ENCODE measurements at regions not wholly inside any gene's neighbourhood (a gene's known extent, or its start where the extent isn't known, plus 50 kb on each side); places are given as distances from the start of the nearest gene placed in this dataset.

GRCh38 chr2:16330982-16331381 is 334.7 kb downstream of the CYRIA start:
- no peak for ATAC-seq
- no peak for DNase-seq (ENCODE audit: low spot score)

DNA sequence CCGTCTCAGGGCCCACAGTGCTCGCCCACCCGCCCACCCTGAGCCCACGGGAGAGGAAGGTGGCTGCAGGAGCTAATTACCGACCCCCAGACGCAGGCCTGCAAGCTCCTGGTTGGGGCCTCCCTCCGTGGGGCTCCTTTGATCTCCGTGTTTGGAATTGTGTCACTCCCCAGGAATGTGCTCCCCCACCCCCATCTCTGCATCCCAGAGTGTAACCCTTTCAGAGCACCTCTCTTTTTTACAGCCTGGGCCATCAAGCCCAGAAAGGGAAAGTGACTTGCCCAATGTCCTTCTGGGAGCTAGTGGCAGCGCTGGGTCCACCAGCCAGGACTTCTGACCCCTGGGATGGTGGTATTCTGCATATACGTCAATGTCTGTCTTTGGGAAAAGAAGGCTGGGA is 335.1 kb downstream of the CYRIA start:
- DNase-seq (ENCODE audit: low spot score), result no peak
- intact Hi-C loops (cut with DNase I), result no loop called here

More at GRCh38 chr2:16330982-16331381, 334.7 kb downstream of the CYRIA start:
- intact Hi-C loops (cut with DNase I), result no loop called here

GRCh38 chr2:16330012-16330411 is 335.6 kb downstream of the CYRIA start:
- ATAC-seq (no peak), DNase-seq (ENCODE audit: low spot score) (no peak)
- intact Hi-C loops (cut with DNase I), result no loop called here

More for the DNA sequence above, 335.1 kb downstream of the CYRIA start:
- no peak for ATAC-seq

DNA sequence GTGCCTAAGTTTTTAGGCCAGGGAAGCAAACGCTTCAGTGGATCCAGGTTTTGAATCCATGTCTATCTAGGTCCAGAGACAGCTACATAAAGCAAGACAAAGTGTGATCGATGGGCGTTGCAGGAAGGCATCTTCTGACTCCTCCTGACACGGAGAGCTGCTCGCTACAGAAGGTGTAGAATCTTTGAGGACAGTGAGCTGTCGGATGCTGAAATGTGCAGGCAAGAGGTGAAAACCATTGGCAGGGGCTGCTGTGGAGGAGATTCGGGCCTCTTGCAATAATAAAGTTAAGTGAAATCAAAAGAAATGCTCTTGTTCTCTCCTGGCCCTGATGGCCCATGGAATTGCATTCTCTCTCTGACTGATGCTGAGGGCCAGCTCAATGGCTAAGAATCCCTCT is 336.2 kb downstream of the CYRIA start:
- ATAC-seq (no peak), DNase-seq (ENCODE audit: low spot score) (no peak)
- intact Hi-C loops (cut with DNase I), result no loop called here

GRCh38 chr2:16328521-16329190 is 337.0 kb downstream of the CYRIA start:
- DNase-seq (ENCODE audit: low spot score) (no peak), ATAC-seq (no peak)
- intact Hi-C loops (cut with DNase I), result no loop called here

GRCh38 chr2:16327326-16327725 is 338.3 kb downstream of the CYRIA start:
- ATAC-seq, result no peak
- intact Hi-C loops (cut with DNase I), result no loop called here
- DNase-seq (ENCODE audit: low spot score), result no peak

DNA sequence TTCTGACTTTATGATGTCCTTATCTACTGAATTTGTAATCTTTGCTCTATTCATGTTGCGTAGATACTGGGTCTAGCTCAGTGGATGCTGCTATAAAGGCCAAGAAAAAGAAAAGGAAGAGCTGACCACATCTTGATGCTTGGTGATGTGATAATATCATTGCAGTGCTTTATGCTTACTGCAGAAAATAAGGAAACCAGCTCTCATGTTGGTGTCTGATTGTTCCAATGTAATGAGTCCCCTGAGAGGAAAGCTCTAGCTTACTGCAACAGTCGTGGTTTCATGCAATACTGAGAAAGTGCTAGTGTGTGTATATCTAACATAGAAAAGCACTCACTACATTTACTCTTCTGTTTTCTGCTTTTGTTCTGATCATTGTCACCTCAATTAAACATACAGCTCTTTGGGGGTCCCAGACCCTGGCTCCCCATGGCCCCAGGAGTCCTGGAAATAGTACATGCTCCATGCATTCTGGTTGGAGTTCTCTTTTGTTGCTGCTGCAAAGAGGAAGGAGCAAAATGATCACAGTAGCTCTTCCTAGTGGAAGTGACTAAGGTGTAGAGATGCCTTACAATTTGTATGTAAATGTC is 338.8 kb downstream of the CYRIA start:
- no peak for ATAC-seq
- intact Hi-C loops (cut with DNase I), result no loop called here
- no peak for DNase-seq (ENCODE audit: low spot score)

DNA sequence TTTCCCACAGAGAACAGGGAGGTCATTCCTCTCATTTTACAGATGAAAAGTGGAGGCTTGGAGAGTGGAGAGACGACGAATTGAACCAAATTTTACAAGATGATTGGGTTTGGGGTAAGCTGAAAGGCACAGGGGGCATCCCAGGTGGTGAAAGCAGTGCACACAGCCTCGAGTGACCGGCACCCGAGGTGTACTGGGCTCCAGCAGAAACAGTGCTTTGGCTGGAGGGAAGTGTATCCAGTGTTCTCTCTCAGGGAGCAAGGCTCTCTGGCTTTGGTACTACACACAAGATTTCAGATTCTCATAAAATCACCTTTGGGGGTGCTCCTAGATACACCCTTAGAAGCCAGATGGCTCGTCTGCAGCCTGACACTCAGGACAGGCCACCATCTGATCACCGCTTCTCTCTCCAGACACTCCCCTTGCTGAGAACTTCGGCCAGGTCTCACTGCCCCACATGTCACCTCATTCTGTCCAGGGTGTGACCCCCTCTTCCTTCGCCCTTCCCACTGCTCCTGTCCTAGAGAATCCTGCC is 339.6 kb downstream of the CYRIA start:
- ATAC-seq, result no peak
- intact Hi-C loops (cut with DNase I), result no loop called here
- DNase-seq (ENCODE audit: low spot score), result no peak

GRCh38 chr2:16325016-16325975 is 340.3 kb downstream of the CYRIA start:
- DNase-seq (ENCODE audit: low spot score) (no peak), ATAC-seq (no peak)
- intact Hi-C loops (cut with DNase I), result no loop called here

DNA sequence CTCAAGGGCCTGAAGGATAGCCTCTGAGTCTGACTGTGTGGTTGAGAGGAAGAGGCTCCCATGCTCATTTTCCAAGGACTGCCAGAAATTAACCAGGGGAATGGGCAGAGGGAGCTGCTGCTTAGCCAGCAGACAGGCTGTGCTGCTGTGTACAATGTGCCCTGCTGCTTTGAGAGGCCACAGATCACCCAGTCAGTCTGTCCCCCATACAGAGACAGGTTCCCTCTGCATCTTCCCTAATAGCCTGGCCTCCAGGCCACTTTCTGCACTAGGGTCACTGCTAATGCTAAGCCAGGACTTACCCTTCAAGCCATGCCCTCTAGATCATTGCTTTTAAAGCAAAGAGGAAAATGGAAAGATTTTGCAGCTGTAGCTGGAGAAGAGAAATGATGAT is 341.1 kb downstream of the CYRIA start:
- intact Hi-C loops (cut with DNase I), result no loop called here
- ATAC-seq (no peak), DNase-seq (ENCODE audit: low spot score) (no peak)

GRCh38 chr2:16323551-16324543 is 341.8 kb downstream of the CYRIA start:
- DNase-seq (ENCODE audit: low spot score) (no peak), ATAC-seq (no peak)
- intact Hi-C loops (cut with DNase I), result no loop called here

DNA sequence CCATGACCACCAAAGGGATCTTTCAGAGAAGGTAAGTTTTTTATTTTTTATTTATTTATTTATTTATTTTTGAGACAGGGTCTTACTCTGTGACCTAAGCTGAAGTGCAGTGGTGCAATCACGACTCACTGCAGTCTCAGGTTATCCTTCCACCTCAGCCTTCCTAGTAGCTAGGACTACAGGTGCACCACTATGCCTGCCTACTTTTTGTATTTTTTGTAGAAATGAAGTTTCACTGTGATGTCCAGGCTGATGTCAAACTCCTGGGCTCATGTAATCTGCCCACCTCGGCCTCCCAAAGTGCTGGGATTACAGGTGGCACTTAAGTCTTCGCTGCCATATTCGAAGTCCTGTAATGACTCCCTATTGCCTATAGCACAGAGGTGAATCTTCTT is 342.5 kb downstream of the CYRIA start:
- ATAC-seq (no peak), DNase-seq (ENCODE audit: low spot score) (no peak)
- intact Hi-C loops (cut with DNase I), result no loop called here

- DNase-seq (ENCODE audit: low spot score), result no peak
- no peak for ATAC-seq
- intact Hi-C loops (cut with DNase I), result no loop called here
Observed at GRCh38 chr2:16322308-16323125, 343.1 kb downstream of the CYRIA start.

DNA sequence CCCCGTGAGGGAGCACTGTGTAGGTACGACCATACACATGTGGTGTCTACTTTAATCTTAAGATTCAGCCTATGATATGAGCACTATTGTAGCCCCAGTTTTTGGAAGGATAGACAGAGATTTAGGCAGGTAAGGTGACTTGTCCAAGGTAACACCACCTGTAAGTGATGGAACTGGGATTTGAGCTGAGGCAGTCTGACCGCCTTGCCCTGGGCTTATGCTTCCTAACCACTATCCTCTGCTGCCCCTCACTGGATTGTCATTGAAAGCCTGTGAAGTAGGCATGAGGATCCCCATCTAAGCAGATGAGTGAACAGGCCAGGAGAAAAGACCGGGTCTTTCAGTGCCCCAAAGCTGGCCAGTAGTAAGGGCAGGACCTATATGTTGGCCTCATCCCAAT is 343.8 kb downstream of the CYRIA start:
- intact Hi-C loops (cut with DNase I), result no loop called here
- no peak for ATAC-seq
- DNase-seq (ENCODE audit: low spot score), result no peak

- DNase-seq (ENCODE audit: low spot score) (no peak), ATAC-seq (no peak)
- intact Hi-C loops (cut with DNase I), result no loop called here
Observed at GRCh38 chr2:16321256-16321655, 344.4 kb downstream of the CYRIA start.

- no peak for ATAC-seq
- intact Hi-C loops (cut with DNase I), result no loop called here
Observed at GRCh38 chr2:16320716-16321115, 344.9 kb downstream of the CYRIA start.

GRCh38 chr2:16319551-16320121 is 346.0 kb downstream of the CYRIA start:
- intact Hi-C loops (cut with DNase I), result no loop called here
- no peak for ATAC-seq
- no peak for DNase-seq (ENCODE audit: low spot score)

More at GRCh38 chr2:16320716-16321115, 344.9 kb downstream of the CYRIA start:
- no peak for DNase-seq (ENCODE audit: low spot score)
